NCI-H82 (cell line): ENCODE measurements at regions not wholly inside any gene's neighbourhood (a gene's known extent, or its start where the extent isn't known, plus 50 kb on each side); places are given as distances from the start of the nearest gene placed in this dataset.
"Not testable (repeated sequence)": the region's sequence is repeated elsewhere in the genome, so short reads cannot be mapped to it uniquely, and the experiment has no call there.

ENCODE experiments used
- DNase-seq: peaks from one replicate; lab custom pipeline; 2025; lab: John Stamatoyannopoulos, UW

GRCh38 chr7:110480964-110481363, 610.0 kb upstream of the LRRN3 start:
- DNase-seq, result no peak

- DNase-seq, result no peak
These were observed 607.4 kb upstream of the LRRN3 start for GRCh38 chr7:110483553-110483952.

- no peak for DNase-seq
These were observed 606.6 kb upstream of the LRRN3 start for GRCh38 chr7:110484356-110484755.

GRCh38 chr7:110486549-110486948, 604.4 kb upstream of the LRRN3 start:
- DNase-seq, result no peak

- no peak for DNase-seq
These were observed 588.0 kb upstream of the LRRN3 start for GRCh38 chr7:110502888-110503465.

GRCh38 chr7:110507369-110507768, 583.6 kb upstream of the LRRN3 start:
- peak; percentile 8 for DNase-seq

GRCh38 chr7:110507832-110508231, 583.1 kb upstream of the LRRN3 start:
- DNase-seq, result no peak

- peak; percentile 60 for DNase-seq
These were observed 575.9 kb upstream of the LRRN3 start for GRCh38 chr7:110514975-110515551.

GRCh38 chr7:110519851-110520250, 571.1 kb upstream of the LRRN3 start:
- no peak for DNase-seq

- DNase-seq, result peak; percentile 43
These were observed 569.5 kb upstream of the LRRN3 start for GRCh38 chr7:110521357-110521911.

GRCh38 chr7:110522061-110522760, 568.7 kb upstream of the LRRN3 start:
- peak; percentile 82 for DNase-seq

- DNase-seq, result peak; percentile 86
These were observed 568.1 kb upstream of the LRRN3 start for GRCh38 chr7:110522761-110523200.

- no peak for DNase-seq
These were observed 561.8 kb upstream of the LRRN3 start for GRCh38 chr7:110529175-110529574.

- DNase-seq, result no peak
These were observed 559.7 kb upstream of the LRRN3 start for GRCh38 chr7:110531186-110531585.

GRCh38 chr7:110534241-110534931, 556.5 kb upstream of the LRRN3 start:
- no peak for DNase-seq

- DNase-seq, result no peak
These were observed 551.7 kb upstream of the LRRN3 start for GRCh38 chr7:110539216-110539615.

GRCh38 chr7:110541962-110542361, 549.0 kb upstream of the LRRN3 start:
- DNase-seq, result no peak

GRCh38 chr7:110544194-110544593, 546.7 kb upstream of the LRRN3 start:
- DNase-seq, result no peak

GRCh38 chr7:110548372-110548771, 542.6 kb upstream of the LRRN3 start:
- DNase-seq, result no peak

GRCh38 chr7:110557136-110557535, 533.8 kb upstream of the LRRN3 start:
- DNase-seq, result no peak

GRCh38 chr7:110563286-110563685, 527.6 kb upstream of the LRRN3 start:
- not testable (repeated sequence) for DNase-seq

- no peak for DNase-seq
These were observed 526.7 kb upstream of the LRRN3 start for GRCh38 chr7:110564246-110564645.

GRCh38 chr7:110568388-110568787, 522.5 kb upstream of the LRRN3 start:
- DNase-seq, result no peak
